ENCODE measurements at regions not wholly inside any gene's neighbourhood (a gene's known extent, or its start where the extent isn't known, plus 50 kb on each side); places are given as distances from the start of the nearest gene placed in this dataset.
A peak's percentile ranks its signal among the peaks of the same experiment; 100 is the strongest.

GRCh38 chr5:20554001-20554400 is 566.0 kb upstream of the CDH18 start:
- DNase-seq (ENCODE audit: low read depth in 2 of 2) = peak; percentile 41 to 48
- no peak overlapping the region for H3K4me3 ChIP-seq (replicated peaks in 1 of 2; ENCODE audit: low read depth in 2 of 2, low read length in 2 of 2)
- TF ChIP-seq CTCF (IDR thresholded peaks at IDR 0.05; ENCODE audit: low read depth, low read length) = no peak

- no peak overlapping the region for H3K4me3 ChIP-seq (replicated peaks in 1 of 2; ENCODE audit: low read depth in 2 of 2, low read length in 2 of 2)
- DNase-seq (ENCODE audit: low read depth in 2 of 2) = no peak
- no peak for TF ChIP-seq CTCF (IDR thresholded peaks at IDR 0.05; ENCODE audit: low read depth, low read length)
Measured at GRCh38 chr5:20537911-20538703, 550.1 kb upstream of the CDH18 start.

- DNase-seq (ENCODE audit: low read depth in 2 of 2) = no peak
- no peak for TF ChIP-seq CTCF (IDR thresholded peaks at IDR 0.05; ENCODE audit: low read depth, low read length)
- no peak overlapping the region for H3K4me3 ChIP-seq (replicated peaks in 1 of 2; ENCODE audit: low read depth in 2 of 2, low read length in 2 of 2)
Measured at GRCh38 chr5:20536813-20537212, 548.8 kb upstream of the CDH18 start.

- no peak for DNase-seq (ENCODE audit: low read depth in 2 of 2)
- no peak for TF ChIP-seq CTCF (IDR thresholded peaks at IDR 0.05; ENCODE audit: low read depth, low read length)
Measured at GRCh38 chr5:20536341-20536740, 548.3 kb upstream of the CDH18 start.

GRCh38 chr5:20528471-20528870 is 540.5 kb upstream of the CDH18 start:
- no peak for TF ChIP-seq CTCF (IDR thresholded peaks at IDR 0.05; ENCODE audit: low read depth, low read length)
- peak in 1 of 2 donors; percentile 6 for DNase-seq (ENCODE audit: low read depth in 2 of 2)

More at GRCh38 chr5:20536341-20536740, 548.3 kb upstream of the CDH18 start:
- H3K4me3 ChIP-seq (replicated peaks in 1 of 2; ENCODE audit: low read depth in 2 of 2, low read length in 2 of 2) = no peak overlapping the region

GRCh38 chr5:20524991-20525529 is 537.1 kb upstream of the CDH18 start:
- no peak for TF ChIP-seq CTCF (IDR thresholded peaks at IDR 0.05; ENCODE audit: low read depth, low read length)
- no peak overlapping the region for H3K4me3 ChIP-seq (replicated peaks in 1 of 2; ENCODE audit: low read depth in 2 of 2, low read length in 2 of 2)
- no peak for DNase-seq (ENCODE audit: low read depth in 2 of 2)

More at GRCh38 chr5:20528471-20528870, 540.5 kb upstream of the CDH18 start:
- no peak overlapping the region for H3K4me3 ChIP-seq (replicated peaks in 1 of 2; ENCODE audit: low read depth in 2 of 2, low read length in 2 of 2)
